GM18861 (cell line): ENCODE measurements at regions not wholly inside any gene's neighbourhood (a gene's known extent, or its start where the extent isn't known, plus 50 kb on each side); places are given as distances from the start of the nearest gene placed in this dataset.
A peak's percentile ranks its signal among the peaks of the same experiment; 100 is the strongest.
"Not testable (repeated sequence)": the region's sequence is repeated elsewhere in the genome, so short reads cannot be mapped to it uniquely, and the experiment has no call there.

ENCODE experiments used
- ATAC-seq: cut with Tn5 transposase; IDR thresholded peaks from one replicate; pipeline ENCODE4 v1.9.1; 2021; ENCODE audit not compliant: unreplicated experiment

DNA sequence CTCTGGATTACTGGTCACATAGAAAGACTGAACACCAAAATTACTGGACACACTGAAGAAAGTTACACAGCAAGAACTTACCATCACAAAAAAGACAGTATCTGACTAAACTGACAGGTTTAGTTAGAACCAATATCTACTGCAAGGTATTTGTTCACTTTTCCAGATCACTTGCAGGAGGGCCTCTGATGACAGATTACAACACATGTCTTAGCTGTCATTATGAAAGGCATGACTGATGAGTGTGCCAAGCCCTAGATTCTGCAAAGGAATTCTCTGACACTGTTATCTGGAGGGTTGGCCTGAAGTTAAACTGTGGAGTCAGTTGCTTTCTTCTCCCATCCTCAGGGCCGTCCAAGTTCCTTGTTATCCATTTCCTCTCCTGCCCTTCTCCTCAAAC, 242.7 kb downstream of the KIF20B start:
- ATAC-seq, result no peak

DNA sequence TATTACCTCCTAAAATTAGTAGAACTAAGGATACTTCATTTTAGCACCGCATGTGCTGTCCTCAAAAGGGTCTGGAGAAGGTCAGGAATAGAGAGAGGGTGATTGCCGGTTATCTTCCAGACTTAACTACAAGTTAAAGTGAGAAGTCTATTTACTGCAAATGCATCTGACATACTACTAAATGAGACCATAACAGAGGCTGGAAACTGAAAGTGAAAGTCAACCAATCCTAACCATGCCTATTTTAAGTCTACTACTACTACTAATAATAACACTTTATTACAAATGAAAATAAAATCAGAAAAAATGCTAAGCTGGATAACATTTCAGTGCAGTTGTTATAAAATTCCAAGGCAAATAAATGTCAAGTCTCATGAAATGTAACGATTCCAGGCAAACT, 244.7 kb downstream of the KIF20B start:
- ATAC-seq, result peak; percentile 45

DNA sequence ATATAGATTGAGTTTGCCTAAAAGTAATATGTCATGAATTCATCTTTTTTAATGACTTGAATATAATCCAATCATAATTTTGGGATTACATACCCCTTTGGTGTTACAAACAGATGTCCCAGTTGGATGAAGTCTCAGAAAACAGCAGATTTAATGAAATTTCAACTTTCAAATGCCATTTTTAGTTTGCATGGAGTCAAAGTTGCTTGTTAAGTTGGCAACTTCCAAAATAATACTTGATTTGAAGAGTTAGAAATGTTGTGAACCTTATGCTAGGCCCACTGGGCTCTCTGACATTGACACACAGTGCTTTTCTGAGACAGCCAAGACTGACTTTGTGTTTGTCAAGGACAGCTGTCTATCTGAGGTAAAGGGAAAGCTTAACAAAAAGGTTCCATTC, 248.1 kb downstream of the KIF20B start:
- ATAC-seq, result no peak

DNA sequence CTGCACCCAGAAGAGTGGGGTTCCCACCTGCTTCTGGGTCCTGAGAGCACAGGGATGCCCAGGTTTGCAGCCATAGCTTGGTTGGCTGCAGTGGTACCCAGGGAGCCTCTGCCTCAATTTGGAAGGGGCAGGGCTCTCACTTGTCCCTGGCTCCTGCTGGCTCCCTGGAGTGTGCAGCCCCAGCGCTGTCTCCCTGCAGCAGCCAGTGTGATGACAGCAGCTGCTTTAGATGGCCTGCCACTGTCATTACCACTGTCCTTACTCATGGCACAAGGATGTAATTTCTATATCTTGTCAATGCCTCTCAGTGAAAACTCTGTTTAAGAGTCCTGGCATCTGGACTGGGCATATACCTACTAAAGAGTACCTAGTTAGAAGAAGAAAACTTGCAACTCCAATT, 250.9 kb downstream of the KIF20B start:
- no peak for ATAC-seq

DNA sequence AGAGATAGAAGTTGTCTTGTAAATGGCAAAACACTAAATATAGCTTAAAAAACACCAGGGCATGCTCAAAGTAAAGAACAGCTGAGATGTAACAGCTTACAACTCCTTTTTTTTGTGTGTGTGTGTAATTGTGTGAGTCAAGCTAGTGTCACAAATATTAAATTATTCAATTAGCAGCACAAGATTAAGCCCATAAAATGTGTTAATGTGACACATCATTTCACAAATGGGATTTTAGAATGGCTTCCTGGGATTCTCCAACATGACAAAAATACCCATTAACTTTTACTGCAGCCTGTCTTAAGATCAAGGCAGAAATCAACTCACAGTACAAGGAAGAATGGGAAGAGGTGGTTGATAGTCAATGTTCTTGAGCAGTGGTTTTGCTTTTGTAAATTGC, 251.4 kb downstream of the KIF20B start:
- no peak for ATAC-seq

DNA sequence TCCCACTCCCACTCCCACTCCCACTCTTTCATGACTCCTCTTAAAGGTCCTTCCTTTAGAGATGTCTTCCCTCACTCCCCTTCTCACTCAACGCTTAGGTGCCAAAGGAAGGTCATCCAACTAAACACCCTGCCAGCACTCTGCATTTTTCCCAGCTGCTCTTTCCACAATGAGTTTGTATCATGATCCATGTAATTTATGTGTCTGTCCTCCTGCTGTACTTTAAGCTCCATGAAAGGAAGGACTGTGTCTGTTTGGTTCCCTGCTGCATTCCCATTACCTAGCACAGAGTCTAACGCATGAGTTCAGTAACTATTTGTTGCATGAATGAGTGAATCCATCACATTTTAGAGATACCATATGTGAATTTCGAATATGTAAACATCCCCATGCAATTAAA, 252.7 kb downstream of the KIF20B start:
- ATAC-seq, result no peak

DNA sequence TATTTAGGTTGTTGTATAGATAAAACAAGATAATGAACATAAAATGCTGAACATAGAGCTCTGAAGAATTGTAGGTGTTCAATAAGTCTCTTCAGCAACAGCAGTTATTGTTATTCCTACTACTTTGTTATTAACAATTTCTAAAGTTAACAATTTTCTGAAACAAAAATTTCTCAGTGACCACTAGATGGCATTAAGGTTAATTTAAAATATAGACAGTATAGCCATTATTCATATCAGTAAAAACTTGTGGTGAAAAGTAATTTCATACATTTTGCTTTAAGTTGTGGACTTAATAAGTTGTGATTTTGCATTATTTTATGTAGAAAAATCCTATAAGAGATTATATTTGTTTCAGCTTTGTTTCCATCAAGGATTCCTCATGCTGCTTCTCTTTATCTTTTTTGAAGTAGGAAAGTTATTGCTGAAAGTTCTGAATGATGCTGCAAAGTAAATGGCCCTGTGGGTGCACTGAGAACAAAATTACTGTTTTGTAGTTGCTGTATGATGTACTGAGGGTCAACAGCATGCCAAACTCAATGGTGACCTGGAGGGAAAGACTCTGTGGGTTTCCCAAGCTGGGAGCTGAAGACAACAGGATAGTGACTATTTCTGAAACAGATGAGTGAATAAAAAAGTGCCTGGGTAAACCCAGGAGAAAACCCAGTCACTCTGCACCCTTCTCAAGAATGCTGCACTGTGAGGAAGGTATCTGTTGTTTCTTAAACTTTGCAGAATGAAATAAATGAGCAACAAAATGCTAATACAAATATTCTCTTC, 253.6 kb downstream of the KIF20B start:
- no peak for ATAC-seq

DNA sequence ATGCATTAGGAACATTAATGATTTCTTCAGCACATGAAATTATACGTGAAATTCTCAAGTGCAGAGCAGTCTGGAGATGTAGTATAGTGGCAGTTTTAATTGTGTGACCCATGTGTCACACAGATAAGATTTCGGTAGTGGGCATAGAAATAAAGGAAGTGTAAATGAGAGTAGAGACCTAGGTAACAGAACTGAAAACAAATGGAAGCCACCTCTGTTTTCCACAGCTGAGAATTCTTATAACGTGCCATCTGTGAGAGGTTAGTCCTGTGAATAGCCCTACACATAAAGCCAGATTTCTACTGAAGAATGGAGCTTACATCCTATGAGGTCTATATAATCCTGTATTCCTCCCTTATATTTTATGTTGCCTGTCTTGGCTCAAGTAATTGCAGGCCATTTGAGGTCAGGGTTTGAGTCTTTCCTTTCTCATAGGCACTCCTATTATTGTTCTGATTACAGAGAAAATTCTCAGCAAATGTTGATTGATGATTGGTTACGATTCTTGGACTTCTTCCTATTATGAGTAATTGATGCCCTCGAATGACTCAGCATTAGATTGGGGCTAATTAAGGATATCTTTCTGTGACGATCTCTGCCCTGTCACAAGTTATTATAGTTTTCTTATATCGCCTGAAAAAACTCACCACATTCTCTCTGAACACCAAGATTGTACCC, 258.2 kb downstream of the KIF20B start:
- ATAC-seq, result no peak

DNA sequence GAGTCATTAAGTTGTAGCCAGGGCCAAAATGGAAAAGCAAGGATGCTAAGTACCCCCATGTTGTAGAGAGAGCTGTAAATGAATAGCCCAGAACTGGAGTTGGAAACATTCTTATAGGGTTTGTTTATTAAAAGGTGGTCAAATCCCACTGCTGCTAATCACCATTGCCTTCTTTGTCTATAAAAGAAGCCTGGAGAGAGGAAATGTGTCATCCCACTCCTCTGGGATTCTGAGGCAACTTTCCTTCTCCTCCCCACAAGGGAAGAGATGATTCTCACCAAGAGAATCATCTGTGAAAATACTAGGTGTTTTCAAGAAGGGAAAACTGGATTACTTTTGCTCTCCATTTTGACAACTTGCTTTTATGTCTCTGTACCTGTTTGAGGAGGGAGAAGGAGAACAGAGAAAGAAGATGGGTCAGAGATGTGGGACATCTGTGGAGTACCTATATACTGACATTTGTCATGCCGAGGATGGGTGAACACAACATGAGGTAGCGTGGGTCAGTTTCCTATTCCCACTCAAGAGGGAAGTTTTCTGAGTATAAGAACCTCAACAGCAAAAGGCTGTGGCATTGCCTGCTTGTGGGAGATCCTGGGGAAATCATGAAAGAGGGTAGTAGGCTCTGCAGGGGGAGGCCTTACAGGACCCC, 262.2 kb downstream of the KIF20B start:
- no peak for ATAC-seq

DNA sequence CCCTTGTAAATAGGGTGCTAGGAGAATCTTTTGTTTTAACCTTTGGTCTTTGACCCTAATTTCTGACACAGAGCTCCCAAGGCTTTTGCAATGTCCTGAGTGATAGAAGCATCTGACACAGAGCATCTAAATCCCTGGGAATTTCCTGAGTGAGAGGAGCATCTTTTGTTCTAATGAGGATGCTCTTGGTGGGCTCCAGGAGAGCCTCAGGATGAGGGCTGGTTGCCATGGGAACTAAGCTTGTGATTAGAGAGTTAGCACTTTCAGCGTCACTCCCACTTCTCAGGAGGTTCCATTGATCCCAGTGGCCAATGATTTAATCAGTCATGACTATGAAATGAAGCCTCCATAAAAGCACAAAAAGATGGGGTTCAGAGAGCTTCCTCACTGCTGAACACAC, 264.8 kb downstream of the KIF20B start:
- no peak for ATAC-seq

DNA sequence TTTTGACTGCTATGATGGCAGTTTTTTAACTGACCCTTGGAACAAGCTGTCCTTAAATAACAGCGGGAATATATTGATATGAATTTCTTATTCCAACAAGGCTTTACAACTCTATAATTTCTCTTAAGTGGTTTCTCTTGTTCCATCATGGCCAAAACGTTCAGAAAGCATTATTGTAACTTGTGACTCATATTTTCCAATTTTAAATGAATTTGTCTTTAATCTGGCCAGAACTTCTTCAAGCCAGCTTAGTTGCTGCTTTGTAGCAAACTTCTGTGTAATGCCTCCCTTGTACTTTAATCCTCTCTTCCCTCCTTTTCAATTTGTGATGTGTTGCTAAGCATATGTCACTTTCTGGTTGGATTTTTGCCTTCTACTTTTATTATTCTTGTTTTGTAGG, 271.9 kb downstream of the KIF20B start:
- no peak for ATAC-seq

DNA sequence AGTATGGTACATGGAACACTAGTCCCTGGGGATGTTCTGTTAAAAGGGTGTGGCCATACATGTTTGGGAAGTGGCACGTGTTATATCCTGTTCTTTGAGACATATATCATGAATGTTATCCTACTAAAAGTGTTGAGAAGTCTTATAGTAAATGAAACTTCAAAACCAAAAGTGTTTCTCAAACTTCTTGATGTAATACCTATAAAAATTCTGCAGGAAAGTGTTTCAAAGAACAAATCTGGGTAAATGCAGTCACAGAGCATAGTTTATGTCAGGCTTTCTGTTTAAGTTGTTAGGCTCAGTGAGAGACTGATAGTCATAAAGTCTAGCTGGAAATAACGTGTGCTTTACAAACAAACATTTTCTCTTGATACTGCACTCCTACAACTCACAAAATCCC, 273.7 kb downstream of the KIF20B start:
- ATAC-seq, result no peak

DNA sequence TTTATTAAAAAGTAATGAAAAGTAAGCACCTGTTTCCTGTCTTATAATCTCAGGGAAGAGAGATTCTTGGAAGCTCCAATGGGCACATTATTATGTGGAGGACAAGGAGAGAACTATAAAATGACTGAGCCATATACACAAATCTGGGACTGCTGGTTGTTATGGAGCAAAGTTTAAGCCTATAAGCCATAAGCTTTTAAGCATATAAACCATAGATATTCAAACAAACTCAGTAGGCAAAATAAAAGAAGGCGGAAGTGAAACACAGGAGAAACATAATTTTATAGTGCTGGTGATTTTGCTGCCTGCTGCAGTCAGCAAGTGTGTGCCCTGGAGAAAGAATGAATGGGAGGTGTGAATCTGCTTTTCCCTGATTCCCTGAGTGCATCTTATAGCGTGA, 274.4 kb downstream of the KIF20B start:
- no peak for ATAC-seq

DNA sequence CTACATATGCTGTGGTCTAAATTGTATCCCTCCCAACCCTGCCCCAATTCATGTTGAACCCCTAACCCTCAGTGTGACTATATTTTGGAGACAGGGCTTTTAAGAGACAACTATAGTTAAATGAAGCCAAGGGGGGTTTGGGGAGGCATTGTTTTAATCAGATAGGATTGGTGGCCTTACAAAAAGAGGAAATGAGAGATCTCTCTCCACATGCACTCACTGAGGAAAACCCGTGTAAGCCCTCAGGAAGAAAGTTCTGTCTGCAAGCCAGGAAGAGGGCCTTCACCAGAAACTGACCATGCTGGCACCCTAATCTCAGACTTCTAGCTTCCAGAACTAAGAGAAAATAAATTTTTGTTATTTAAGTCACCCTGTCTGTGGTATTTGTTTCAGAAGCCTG, 276.7 kb downstream of the KIF20B start:
- no peak for ATAC-seq

DNA sequence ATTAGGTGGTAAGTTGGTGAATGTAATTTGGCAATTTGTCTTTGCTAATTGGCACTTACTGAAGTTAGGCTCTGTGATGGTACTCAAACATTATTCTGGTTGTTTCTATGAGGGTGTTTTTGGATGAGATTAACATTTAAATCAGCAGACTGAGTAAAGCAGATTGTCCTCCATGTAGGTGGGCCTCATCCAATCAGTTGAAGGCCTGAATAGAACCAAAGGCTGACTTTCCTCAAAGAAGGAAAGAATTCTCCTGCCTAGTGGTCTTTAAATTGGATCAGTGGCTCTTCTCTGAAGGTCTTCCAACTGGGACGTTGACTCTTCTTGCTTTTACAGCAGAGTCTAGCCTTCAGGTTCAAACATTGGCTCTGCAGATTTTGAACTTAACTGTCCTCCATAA, 278.3 kb downstream of the KIF20B start:
- no peak for ATAC-seq

DNA sequence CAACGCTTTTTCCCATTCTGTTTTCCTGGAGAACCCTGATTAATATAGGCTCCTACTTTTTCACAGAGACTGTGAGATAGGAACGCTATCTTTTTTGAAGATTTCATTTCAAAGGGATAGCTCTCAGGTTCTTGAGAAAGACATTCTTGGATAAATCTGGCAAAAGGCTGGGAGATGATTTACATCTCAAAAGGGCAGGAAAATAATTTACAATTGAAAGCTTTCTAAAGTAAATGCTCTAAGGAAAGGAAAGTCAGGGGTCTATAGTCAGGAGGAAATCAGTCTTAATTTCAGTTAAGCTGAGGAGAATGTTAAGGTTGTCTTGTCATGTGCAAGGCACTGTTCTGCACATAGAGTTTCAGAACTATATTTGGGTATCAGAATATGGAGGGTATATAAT, 278.8 kb downstream of the KIF20B start:
- ATAC-seq, result no peak

DNA sequence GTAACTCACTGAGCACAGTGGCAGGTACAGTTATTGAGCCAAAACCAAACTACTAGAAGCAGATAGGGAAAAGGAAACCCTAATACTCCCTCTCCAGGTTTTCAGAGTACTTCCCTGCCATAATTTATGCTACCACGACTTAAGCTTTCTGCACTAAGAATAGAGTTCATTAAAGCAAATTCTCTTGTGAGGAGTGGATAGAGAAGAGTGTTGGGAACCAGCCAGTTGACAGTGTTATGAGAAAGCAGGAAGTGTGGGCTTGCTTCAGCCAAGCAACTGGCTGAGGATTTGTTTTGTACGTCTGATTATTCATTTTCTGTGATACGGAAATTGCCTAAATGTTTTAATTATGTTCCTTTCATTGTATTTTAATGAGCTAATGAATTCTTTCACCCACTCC, 280.5 kb downstream of the KIF20B start:
- ATAC-seq, result no peak

DNA sequence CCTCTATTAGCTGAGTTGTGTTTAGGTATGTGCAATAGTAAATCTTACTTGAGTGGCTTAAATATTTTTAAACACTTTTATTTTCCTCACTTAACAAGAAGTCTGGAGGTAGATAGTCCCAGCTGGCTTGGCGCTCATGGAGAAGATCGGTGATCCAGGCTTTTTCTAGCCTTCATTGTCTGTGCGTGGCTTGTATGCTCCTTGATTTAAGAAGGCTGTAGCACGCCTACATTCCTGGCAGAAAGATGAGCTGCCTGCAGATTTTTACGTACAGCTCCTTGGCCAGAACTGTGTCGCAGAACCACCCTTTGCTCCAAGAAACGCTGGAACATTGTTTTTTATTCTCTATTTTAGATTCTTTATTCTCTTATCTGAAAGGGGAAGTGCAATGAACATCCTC, 284.1 kb downstream of the KIF20B start:
- ATAC-seq, result no peak

DNA sequence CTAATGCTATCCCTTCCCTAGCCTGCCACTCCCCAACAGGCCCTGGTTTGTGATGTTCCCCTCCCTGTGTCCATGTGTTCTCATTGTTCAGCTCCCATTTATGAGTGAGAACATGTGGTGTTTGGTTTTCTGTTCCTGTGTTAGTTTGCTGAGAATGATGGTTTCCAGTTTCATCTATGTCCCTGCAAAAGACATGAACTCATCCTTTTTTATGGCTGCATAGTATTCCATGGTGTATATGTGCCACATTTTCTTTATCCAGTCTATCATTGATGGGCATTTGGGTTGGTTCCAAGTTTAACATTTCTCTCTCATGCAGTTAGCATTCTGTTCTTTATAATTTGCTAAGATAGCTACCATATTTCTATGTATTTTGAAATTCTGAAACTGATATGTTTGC, 287.0 kb downstream of the KIF20B start:
- ATAC-seq, result not testable (repeated sequence)

DNA sequence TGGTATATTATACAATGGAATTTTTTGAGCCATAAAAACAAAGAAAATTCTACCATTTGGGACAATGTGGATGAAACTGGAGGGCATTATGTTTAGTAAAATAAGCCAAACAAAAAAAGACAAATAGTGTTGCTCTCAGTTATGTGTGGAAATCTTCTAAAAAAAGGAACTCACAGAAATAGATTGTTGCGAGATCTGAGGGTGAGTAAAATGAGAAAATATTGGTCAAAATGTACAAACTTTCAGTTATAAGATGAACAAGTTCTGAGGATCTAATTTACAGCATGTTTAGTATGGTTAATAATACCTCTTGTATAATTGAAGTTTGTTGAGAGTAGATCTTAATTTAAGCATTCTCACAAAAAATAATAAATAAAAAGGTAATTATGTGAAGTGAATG, 291.2 kb downstream of the KIF20B start:
- ATAC-seq, result no peak

DNA sequence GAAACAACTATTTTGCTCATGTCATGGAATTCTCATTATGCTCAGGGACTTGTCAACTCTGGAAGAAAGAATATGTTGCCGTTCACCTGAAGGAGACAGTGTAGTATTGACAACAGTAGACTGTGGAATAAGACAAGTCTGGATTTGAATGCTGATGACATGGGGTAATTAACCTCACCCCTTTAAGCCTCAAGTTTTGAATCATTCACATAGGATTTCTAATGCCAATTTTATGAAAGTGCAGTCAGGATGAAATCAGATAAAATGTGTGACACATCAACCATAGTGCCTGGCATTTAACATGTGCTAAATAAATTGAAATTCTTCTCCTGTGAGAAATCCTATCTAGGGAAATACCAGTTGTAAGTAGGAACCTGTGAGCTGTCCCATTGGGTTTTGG, 305.8 kb downstream of the KIF20B start:
- no peak for ATAC-seq

DNA sequence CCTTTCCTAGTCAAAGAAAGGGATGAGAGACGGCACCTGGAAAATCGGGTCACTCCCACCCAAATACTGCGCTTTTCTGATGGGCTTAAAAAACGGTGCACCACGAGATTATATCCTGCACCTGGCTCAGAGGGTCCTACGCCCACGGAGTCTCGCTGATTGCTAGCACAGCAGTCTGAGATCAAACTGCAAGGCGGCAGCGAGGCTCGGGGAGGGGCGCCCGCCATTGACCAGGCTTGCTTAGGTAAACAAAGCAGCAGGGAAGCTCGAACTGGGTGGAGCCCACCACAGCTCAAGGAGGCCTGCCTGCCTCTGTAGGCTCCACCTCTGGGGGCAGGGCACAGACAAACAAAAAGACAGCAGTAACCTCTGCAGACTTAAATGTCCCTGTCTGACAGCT, 309.9 kb downstream of the KIF20B start:
- not testable (repeated sequence) for ATAC-seq
